ENCODE measurements at regions not wholly inside any gene's neighbourhood (a gene's known extent, or its start where the extent isn't known, plus 50 kb on each side); places are given as distances from the start of the nearest gene placed in this dataset.

GRCh38 chr1:195934817-195935553 lies 673.3 kb downstream of the KCNT2 start:
- no peaks in the 10 kb centered on the region for H3K36me3 Mint-ChIP-seq (ENCODE audit: low read depth)
- peaks cover 1% of the 10 kb centered on the region for H3K4me1 Mint-ChIP-seq
- no peak for DNase-seq
- Histone ChIP-seq H3K9ac (ENCODE audit: extremely low read depth, low read length, poor library complexity, severe bottlenecking) (no peak overlapping the region), H3K27ac (ENCODE audit: low read depth, low read length) (no peak overlapping the region), H3K4me3 (ENCODE audit: low read length) (no peak overlapping the region), H3K36me3 (ENCODE audit: control insufficient read depth, insufficient read depth, low read length) (no peaks in the 10 kb centered on the region), H3K4me1 (ENCODE audit: control insufficient read depth, insufficient read depth, low read length) (no peaks in the 10 kb centered on the region), H3K9me3 (ENCODE audit: control insufficient read depth, low read length) (no peaks in the 10 kb centered on the region), H3K27me3 (ENCODE audit: control insufficient read depth, insufficient read depth, low read length, poor library complexity, severe bottlenecking) (no peaks in the 10 kb centered on the region)
- WGBS, 2 experiments (ENCODE audit: insufficient coverage in 1 of 2, insufficient read length in 1 of 2), result 83 to 90% methylated on average over 5 to 10 of the region's 10 CpGs
- H3K27me3 Mint-ChIP-seq (ENCODE audit: insufficient read depth), result no peaks in the 10 kb centered on the region
- H3K27ac Mint-ChIP-seq, result no peak overlapping the region
- H3K9me3 Mint-ChIP-seq, result no peaks in the 10 kb centered on the region
- H3K4me3 Mint-ChIP-seq, result no peak overlapping the region
- TF ChIP-seq CTCF (conservative IDR thresholded peaks at IDR 0.05), result no peak

GRCh38 chr1:195933835-195934234 lies 674.4 kb downstream of the KCNT2 start:
- Mint-ChIP-seq H3K27ac (no peak overlapping the region), H3K27me3 (ENCODE audit: insufficient read depth) (no peaks in the 10 kb centered on the region), H3K36me3 (ENCODE audit: low read depth) (no peaks in the 10 kb centered on the region), H3K4me3 (no peak overlapping the region), H3K4me1 (no peaks in the 10 kb centered on the region), H3K9me3 (no peaks in the 10 kb centered on the region)
- Histone ChIP-seq H3K4me3 (ENCODE audit: low read length) (no peak overlapping the region), H3K4me1 (ENCODE audit: control insufficient read depth, insufficient read depth, low read length) (no peaks in the 10 kb centered on the region), H3K27me3 (ENCODE audit: control insufficient read depth, insufficient read depth, low read length, poor library complexity, severe bottlenecking) (no peaks in the 10 kb centered on the region), H3K9me3 (ENCODE audit: control insufficient read depth, low read length) (no peaks in the 10 kb centered on the region), H3K27ac (ENCODE audit: low read depth, low read length) (no peak overlapping the region), H3K36me3 (ENCODE audit: control insufficient read depth, insufficient read depth, low read length) (no peaks in the 10 kb centered on the region), H3K9ac (ENCODE audit: extremely low read depth, low read length, poor library complexity, severe bottlenecking) (no peak overlapping the region)
- DNase-seq, result no peak
- TF ChIP-seq CTCF (conservative IDR thresholded peaks at IDR 0.05), result no peak
- WGBS, 2 experiments (ENCODE audit: insufficient coverage in 1 of 2, insufficient read length in 1 of 2), result 89% methylated on average over 1 of the region's 1 CpG; no CpG with 5 or more reads in 1 of the 2 experiments

GRCh38 chr1:195915826-195916225 lies 692.4 kb downstream of the KCNT2 start:
- no peaks in the 10 kb centered on the region for H3K4me1 Mint-ChIP-seq
- no peak for TF ChIP-seq CTCF (conservative IDR thresholded peaks at IDR 0.05)

More at GRCh38 chr1:195915826-195916225, 692.4 kb downstream of the KCNT2 start:
- Mint-ChIP-seq H3K36me3 (ENCODE audit: low read depth) (no peaks in the 10 kb centered on the region), H3K9me3 (peaks cover 7% of the 10 kb centered on the region), H3K27ac (no peak overlapping the region), H3K27me3 (ENCODE audit: insufficient read depth) (no peaks in the 10 kb centered on the region), H3K4me3 (no peak overlapping the region)
- Histone ChIP-seq H3K4me1 (ENCODE audit: control insufficient read depth, insufficient read depth, low read length) (no peaks in the 10 kb centered on the region), H3K36me3 (ENCODE audit: control insufficient read depth, insufficient read depth, low read length) (no peaks in the 10 kb centered on the region), H3K27me3 (ENCODE audit: control insufficient read depth, insufficient read depth, low read length, poor library complexity, severe bottlenecking) (no peaks in the 10 kb centered on the region), H3K9me3 (ENCODE audit: control insufficient read depth, low read length) (peaks cover 4% of the 10 kb centered on the region), H3K27ac (ENCODE audit: low read depth, low read length) (no peak overlapping the region), H3K9ac (ENCODE audit: extremely low read depth, low read length, poor library complexity, severe bottlenecking) (no peak overlapping the region), H3K4me3 (ENCODE audit: low read length) (no peak overlapping the region)
- no peak for DNase-seq
- WGBS, 2 experiments (ENCODE audit: insufficient coverage in 1 of 2, insufficient read length in 1 of 2), result 89% methylated on average over 1 of the region's 1 CpG; no CpG with 5 or more reads in 1 of the 2 experiments
